Ectodermal cell (in vitro differentiated cells): ENCODE measurements at regions not wholly inside any gene's neighbourhood (a gene's known extent, or its start where the extent isn't known, plus 50 kb on each side); places are given as distances from the start of the nearest gene placed in this dataset.
"Not testable (repeated sequence)": the region's sequence is repeated elsewhere in the genome, so short reads cannot be mapped to it uniquely, and the experiment has no call there.

ENCODE experiments used
- H3K27ac ChIP-seq: 2 replicates; pipeline ENCODE4 v1.7.0; 2013; ENCODE audit warnings: mild to moderate bottlenecking, low read depth, low read length; ENCODE audit not compliant: insufficient read depth, poor library complexity, severe bottlenecking
- H3K27me3 ChIP-seq: 2 replicates; pipeline ENCODE4 v1.7.0; 2013; ENCODE audit warnings: mild to moderate bottlenecking, low read length; ENCODE audit not compliant: insufficient read depth, control insufficient read depth, poor library complexity, severe bottlenecking
- H3K36me3 ChIP-seq: one replicate; pipeline ENCODE4 v1.7.0; 2013; ENCODE audit warnings: low read length; ENCODE audit not compliant: control insufficient read depth, insufficient read depth
- H3K4me1 ChIP-seq: one replicate; pipeline ENCODE4 v1.7.0; 2013; ENCODE audit warnings: low read length; ENCODE audit not compliant: control insufficient read depth, insufficient read depth
- H3K4me3 ChIP-seq: 2 replicates; pipeline ENCODE4 v1.7.0; 2013; ENCODE audit warnings: low read depth, low read length, control low read depth; ENCODE audit not compliant: insufficient read depth
- H3K9me3 ChIP-seq: 2 replicates; pipeline ENCODE4 v1.7.0; 2013; ENCODE audit warnings: mild to moderate bottlenecking, low read length, moderate library complexity; ENCODE audit not compliant: control insufficient read depth
- WGBS, 2 experiments: methylation state at CpG; one replicate each; pipeline ENCODE4 v1.1.7; 2013; ENCODE audit warnings: missing lambda C conversion rate in 2 of 2; 5-methylcytosine and 5-hydroxymethylcytosine counted together

DNA sequence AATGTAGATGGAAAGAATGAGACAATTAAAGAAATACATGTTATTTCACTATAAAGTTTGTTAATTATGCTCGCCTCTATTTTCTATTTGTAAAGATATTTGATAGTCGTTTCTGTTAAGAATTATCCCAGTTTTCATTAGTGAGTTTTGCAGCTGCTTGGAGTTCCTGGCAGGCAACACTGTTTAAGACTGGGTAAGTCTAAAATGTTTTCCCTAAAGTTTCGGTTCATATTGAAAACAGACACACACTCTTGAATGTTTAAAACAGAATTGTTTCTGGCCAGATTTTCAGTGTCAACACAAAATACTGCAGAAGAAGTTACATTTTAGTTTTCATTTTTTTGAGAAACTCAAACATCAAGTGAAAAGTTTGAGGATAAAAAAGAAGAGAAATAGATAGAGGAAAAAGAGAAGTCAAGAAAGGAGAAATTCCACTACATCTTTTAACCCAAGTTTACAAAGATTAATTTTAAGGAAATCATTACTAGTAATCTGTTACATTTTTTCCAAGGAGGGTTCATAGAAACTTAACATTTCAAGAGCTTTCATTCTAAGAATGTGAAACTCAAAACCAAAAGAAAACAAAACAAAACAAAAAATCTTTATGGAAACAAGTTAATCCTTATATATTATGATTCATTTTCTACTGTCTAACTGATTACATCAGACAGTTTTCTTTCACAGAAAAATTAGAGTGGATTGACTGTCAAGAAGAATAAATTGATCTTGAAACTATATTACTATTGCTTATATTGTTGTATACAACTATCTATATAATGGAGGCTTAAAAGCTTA lies 305.5 kb downstream of the FAT4 start:
- no peak overlapping the region for H3K4me3 ChIP-seq
- H3K4me1 ChIP-seq, result no peaks in the 10 kb centered on the region
- H3K27ac ChIP-seq, result no peak overlapping the region
- WGBS, 2 experiments, result 91 to 94% methylated on average over 3 of the region's 3 CpGs
- H3K9me3 ChIP-seq, result no peaks in the 10 kb centered on the region
- no peaks in the 10 kb centered on the region for H3K36me3 ChIP-seq
- H3K27me3 ChIP-seq, result no peaks in the 10 kb centered on the region

DNA sequence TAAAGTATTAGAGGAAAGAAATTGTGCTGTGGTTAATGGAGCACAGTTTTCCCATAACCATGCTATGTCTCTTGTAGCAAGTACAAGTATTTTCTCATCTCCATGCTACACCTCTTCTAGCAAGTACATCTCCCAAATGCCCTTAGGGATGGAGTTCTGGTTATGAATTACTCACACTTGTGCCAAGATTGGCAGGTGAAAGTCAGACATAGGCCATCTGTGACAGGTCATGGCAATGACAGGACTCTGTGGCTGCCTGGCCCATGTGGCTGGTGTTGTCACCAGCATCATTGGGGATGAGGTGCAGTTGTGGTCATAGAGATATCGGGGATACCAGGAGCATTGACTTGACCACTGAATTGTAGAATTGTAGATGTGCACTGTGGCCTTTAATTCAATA lies 310.2 kb downstream of the FAT4 start:
- no peaks in the 10 kb centered on the region for H3K27me3 ChIP-seq
- H3K9me3 ChIP-seq, result no peaks in the 10 kb centered on the region
- WGBS, 2 experiments, result 50 to 53% methylated on average over 1 of the region's 1 CpG
- H3K36me3 ChIP-seq, result no peaks in the 10 kb centered on the region
- no peak overlapping the region for H3K4me3 ChIP-seq
- no peaks in the 10 kb centered on the region for H3K4me1 ChIP-seq
- no peak overlapping the region for H3K27ac ChIP-seq

GRCh38 chr4:125626946-125627345 lies 312.2 kb downstream of the FAT4 start:
- H3K27me3 ChIP-seq, result no peaks in the 10 kb centered on the region
- no peaks in the 10 kb centered on the region for H3K9me3 ChIP-seq
- WGBS, 2 experiments, result no CpG with 5 or more reads among the region's 1 CpG
- H3K36me3 ChIP-seq, result no peaks in the 10 kb centered on the region
- no peak overlapping the region for H3K27ac ChIP-seq
- no peaks in the 10 kb centered on the region for H3K4me1 ChIP-seq
- no peak overlapping the region for H3K4me3 ChIP-seq

DNA sequence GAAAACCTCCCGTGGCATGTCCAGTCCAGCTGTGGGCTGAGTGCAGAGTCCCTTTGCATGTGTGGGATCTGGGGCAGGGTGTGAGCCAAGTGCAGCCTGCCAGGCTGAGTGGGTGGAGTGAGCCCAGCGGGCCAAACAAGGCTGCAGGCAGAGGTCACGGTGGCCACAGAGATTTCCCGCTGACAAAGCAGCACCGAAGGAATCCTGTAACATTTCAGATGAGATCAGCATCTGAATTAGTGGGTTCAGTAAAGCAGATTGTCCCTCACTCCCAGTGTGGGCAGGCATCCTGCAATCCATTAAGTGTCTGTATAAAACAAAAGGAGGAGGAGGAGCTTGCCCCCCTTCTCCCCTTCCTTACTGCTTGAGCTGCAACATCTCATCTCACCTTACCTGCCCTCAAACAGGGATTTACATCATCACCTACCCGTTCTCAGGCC lies 324.4 kb downstream of the FAT4 start:
- Histone ChIP-seq H3K4me1 (peaks cover 11% of the 10 kb centered on the region), H3K27ac (peak overlapping the region; percentile 12), H3K4me3 (no peak overlapping the region), H3K9me3 (no peaks in the 10 kb centered on the region), H3K36me3 (no peaks in the 10 kb centered on the region), H3K27me3 (no peaks in the 10 kb centered on the region)
- 3 to 4% methylated on average over 6 of the region's 6 CpGs for WGBS, 2 experiments

GRCh38 chr4:125641611-125642010 lies 326.9 kb downstream of the FAT4 start:
- H3K27ac ChIP-seq, result no peak overlapping the region
- no peak overlapping the region for H3K4me3 ChIP-seq
- 80 to 89% methylated on average over 1 of the region's 1 CpG for WGBS, 2 experiments

GRCh38 chr4:125642645-125643044 lies 327.9 kb downstream of the FAT4 start:
- WGBS, 2 experiments, result 76 to 77% methylated on average over 5 of the region's 5 CpGs
- no peak overlapping the region for H3K27ac ChIP-seq
- no peaks in the 10 kb centered on the region for H3K36me3 ChIP-seq
- H3K4me1 ChIP-seq, result peaks cover 11% of the 10 kb centered on the region
- no peak overlapping the region for H3K4me3 ChIP-seq
- H3K9me3 ChIP-seq, result no peaks in the 10 kb centered on the region
- no peaks in the 10 kb centered on the region for H3K27me3 ChIP-seq

More at GRCh38 chr4:125641611-125642010, 326.9 kb downstream of the FAT4 start:
- Histone ChIP-seq H3K27me3 (no peaks in the 10 kb centered on the region), H3K9me3 (no peaks in the 10 kb centered on the region), H3K36me3 (no peaks in the 10 kb centered on the region), H3K4me1 (peaks cover 11% of the 10 kb centered on the region)

DNA sequence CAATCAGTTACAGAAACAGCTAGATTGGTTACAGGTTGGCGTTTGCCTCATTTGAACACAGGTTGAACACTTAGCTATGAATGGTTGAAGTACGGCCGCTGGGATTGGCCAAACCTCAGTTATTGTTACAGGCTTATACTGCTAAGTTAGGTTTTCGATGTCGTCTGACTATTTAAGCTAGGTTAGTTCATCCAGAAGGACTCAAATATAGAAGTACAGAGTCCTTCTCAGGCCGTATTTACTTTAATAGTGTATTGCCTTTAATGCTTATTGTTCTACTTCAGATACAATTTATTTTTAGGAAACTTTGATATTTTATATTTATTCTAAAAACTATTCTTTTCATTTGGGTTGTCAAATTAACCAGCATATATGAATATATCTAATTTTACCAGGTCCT lies 334.7 kb downstream of the FAT4 start:
- H3K9me3 ChIP-seq, result no peaks in the 10 kb centered on the region
- no peak overlapping the region for H3K4me3 ChIP-seq
- no peaks in the 10 kb centered on the region for H3K4me1 ChIP-seq
- H3K36me3 ChIP-seq, result no peaks in the 10 kb centered on the region
- no peaks in the 10 kb centered on the region for H3K27me3 ChIP-seq
- H3K27ac ChIP-seq, result no peak overlapping the region
- WGBS, 2 experiments, result 94 to 96% methylated on average over 5 to 6 of the region's 6 CpGs

DNA sequence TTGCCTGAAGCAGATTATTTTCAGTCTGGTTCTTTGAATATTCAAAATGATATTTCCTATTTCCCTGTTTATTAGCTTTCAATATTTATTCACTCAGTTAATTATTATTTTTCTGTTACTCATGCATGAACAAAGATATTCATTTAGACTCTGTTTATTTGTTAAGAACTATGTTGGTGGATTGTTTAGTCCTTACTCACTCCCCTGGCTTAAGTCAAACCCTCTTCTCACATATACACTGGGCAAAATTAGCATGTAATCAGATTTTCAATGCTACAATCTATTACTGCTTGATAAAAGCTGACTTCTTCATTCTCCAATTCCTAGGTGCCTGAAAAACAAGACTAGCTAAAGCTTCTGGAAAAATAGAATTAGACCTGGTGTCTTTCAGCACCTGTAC lies 335.8 kb downstream of the FAT4 start:
- no peaks in the 10 kb centered on the region for H3K36me3 ChIP-seq
- no peak overlapping the region for H3K4me3 ChIP-seq
- no peaks in the 10 kb centered on the region for H3K27me3 ChIP-seq
- H3K27ac ChIP-seq, result no peak overlapping the region
- H3K4me1 ChIP-seq, result no peaks in the 10 kb centered on the region
- H3K9me3 ChIP-seq, result no peaks in the 10 kb centered on the region

- H3K27me3 ChIP-seq, H3K9me3 ChIP-seq, H3K4me3 ChIP-seq, H3K36me3 ChIP-seq, H3K4me1 ChIP-seq, H3K27ac ChIP-seq: not testable (repeated sequence)
- WGBS, 2 experiments, result 96% methylated on average over 33 of the region's 33 CpGs
Observed at GRCh38 chr4:125651707-125652357, 337.1 kb downstream of the FAT4 start.

DNA sequence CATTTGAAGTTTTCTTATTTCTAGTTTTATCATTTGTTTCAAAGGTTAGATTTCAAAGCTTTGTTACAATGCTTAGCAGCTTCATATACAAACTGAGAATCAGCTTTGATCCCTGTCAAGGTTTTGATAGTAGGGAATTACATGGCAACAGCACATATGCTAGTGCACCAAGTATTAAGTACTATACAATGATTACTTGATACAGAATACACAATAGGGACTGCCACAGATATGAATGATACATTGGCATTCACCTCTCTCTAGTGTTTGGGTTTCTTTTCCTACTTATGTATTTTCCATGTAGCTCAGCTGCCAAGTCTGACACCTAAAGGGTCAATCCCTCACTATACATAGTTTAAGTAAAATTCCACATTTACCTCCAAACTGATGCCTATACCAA lies 344.0 kb downstream of the FAT4 start:
- H3K4me1 ChIP-seq, result no peaks in the 10 kb centered on the region
- H3K36me3 ChIP-seq, result no peaks in the 10 kb centered on the region
- no peaks in the 10 kb centered on the region for H3K9me3 ChIP-seq
- H3K4me3 ChIP-seq, result no peak overlapping the region
- H3K27ac ChIP-seq, result no peak overlapping the region
- no peaks in the 10 kb centered on the region for H3K27me3 ChIP-seq
